ENCODE measurements at regions not wholly inside any gene's neighbourhood (a gene's known extent, or its start where the extent isn't known, plus 50 kb on each side); places are given as distances from the start of the nearest gene placed in this dataset.

GRCh38 chr6:16918586-16918985 is 157.3 kb upstream of the ATXN1 start:
- H3K27ac ChIP-seq (ENCODE audit: low read depth, low read length), result no peak overlapping the region
- H3K9me3 ChIP-seq (ENCODE audit: control insufficient read depth in 1 of 2, low read length in 2 of 2), result peaks cover 0 to 4% of the 10 kb centered on the region in 2 donors
- no peaks in the 10 kb centered on the region for H3K4me1 ChIP-seq (ENCODE audit: control insufficient read depth in 1 of 2, insufficient read depth in 2 of 2, low read length in 2 of 2)
- H3K27me3 ChIP-seq (ENCODE audit: control insufficient read depth in 1 of 2, insufficient read depth in 2 of 2, low read length in 2 of 2), result no peaks in the 10 kb centered on the region
- no peaks in the 10 kb centered on the region for H3K36me3 ChIP-seq (ENCODE audit: control insufficient read depth in 1 of 2, insufficient read depth in 2 of 2, low read length in 2 of 2)
- H3K9ac ChIP-seq (ENCODE audit: low read depth in 1 of 2, low read length in 2 of 2), result no peak overlapping the region
- no peak overlapping the region for H3K4me3 ChIP-seq (ENCODE audit: low read depth in 1 of 2, low read length in 2 of 2)

GRCh38 chr6:16914184-16914583 is 152.9 kb upstream of the ATXN1 start:
- Histone ChIP-seq H3K4me3 (ENCODE audit: low read depth in 1 of 2, low read length in 2 of 2) (no peak overlapping the region), H3K9me3 (ENCODE audit: control insufficient read depth in 1 of 2, low read length in 2 of 2) (peaks cover 0 to 4% of the 10 kb centered on the region in 2 donors), H3K9ac (ENCODE audit: low read depth in 1 of 2, low read length in 2 of 2) (no peak overlapping the region), H3K36me3 (ENCODE audit: control insufficient read depth in 1 of 2, insufficient read depth in 2 of 2, low read length in 2 of 2) (no peaks in the 10 kb centered on the region), H3K4me1 (ENCODE audit: control insufficient read depth in 1 of 2, insufficient read depth in 2 of 2, low read length in 2 of 2) (no peaks in the 10 kb centered on the region), H3K27ac (ENCODE audit: low read depth, low read length) (no peak overlapping the region), H3K27me3 (ENCODE audit: control insufficient read depth in 1 of 2, insufficient read depth in 2 of 2, low read length in 2 of 2) (peaks cover 0 to 4% of the 10 kb centered on the region in 2 donors)

GRCh38 chr6:16912756-16913155 is 151.5 kb upstream of the ATXN1 start:
- no peak overlapping the region for H3K4me3 ChIP-seq (ENCODE audit: low read depth in 1 of 2, low read length in 2 of 2)
- H3K27me3 ChIP-seq (ENCODE audit: control insufficient read depth in 1 of 2, insufficient read depth in 2 of 2, low read length in 2 of 2), result peaks cover 0 to 4% of the 10 kb centered on the region in 2 donors
- H3K27ac ChIP-seq (ENCODE audit: low read depth, low read length), result no peak overlapping the region
- no peaks in the 10 kb centered on the region for H3K36me3 ChIP-seq (ENCODE audit: control insufficient read depth in 1 of 2, insufficient read depth in 2 of 2, low read length in 2 of 2)
- H3K9ac ChIP-seq (ENCODE audit: low read depth in 1 of 2, low read length in 2 of 2), result no peak overlapping the region
- H3K4me1 ChIP-seq (ENCODE audit: control insufficient read depth in 1 of 2, insufficient read depth in 2 of 2, low read length in 2 of 2), result no peaks in the 10 kb centered on the region
- H3K9me3 ChIP-seq (ENCODE audit: control insufficient read depth in 1 of 2, low read length in 2 of 2), result peaks cover 0 to 4% of the 10 kb centered on the region in 2 donors

- Histone ChIP-seq H3K4me1 (ENCODE audit: control insufficient read depth in 1 of 2, insufficient read depth in 2 of 2, low read length in 2 of 2) (no peaks in the 10 kb centered on the region), H3K9me3 (ENCODE audit: control insufficient read depth in 1 of 2, low read length in 2 of 2) (peaks cover 0 to 4% of the 10 kb centered on the region in 2 donors), H3K4me3 (ENCODE audit: low read depth in 1 of 2, low read length in 2 of 2) (no peak overlapping the region), H3K9ac (ENCODE audit: low read depth in 1 of 2, low read length in 2 of 2) (no peak overlapping the region), H3K36me3 (ENCODE audit: control insufficient read depth in 1 of 2, insufficient read depth in 2 of 2, low read length in 2 of 2) (no peaks in the 10 kb centered on the region), H3K27me3 (ENCODE audit: control insufficient read depth in 1 of 2, insufficient read depth in 2 of 2, low read length in 2 of 2) (peaks cover 0 to 4% of the 10 kb centered on the region in 2 donors), H3K27ac (ENCODE audit: low read depth, low read length) (no peak overlapping the region)
These were observed 149.8 kb upstream of the ATXN1 start for GRCh38 chr6:16911088-16911487.

- H3K36me3 ChIP-seq (ENCODE audit: control insufficient read depth in 1 of 2, insufficient read depth in 2 of 2, low read length in 2 of 2), result no peaks in the 10 kb centered on the region
- H3K27me3 ChIP-seq (ENCODE audit: control insufficient read depth in 1 of 2, insufficient read depth in 2 of 2, low read length in 2 of 2), result peaks cover 0 to 4% of the 10 kb centered on the region in 2 donors
- H3K4me1 ChIP-seq (ENCODE audit: control insufficient read depth in 1 of 2, insufficient read depth in 2 of 2, low read length in 2 of 2), result no peaks in the 10 kb centered on the region
- no peak overlapping the region for H3K27ac ChIP-seq (ENCODE audit: low read depth, low read length)
- peaks cover 0 to 4% of the 10 kb centered on the region in 2 donors for H3K9me3 ChIP-seq (ENCODE audit: control insufficient read depth in 1 of 2, low read length in 2 of 2)
- no peak overlapping the region for H3K4me3 ChIP-seq (ENCODE audit: low read depth in 1 of 2, low read length in 2 of 2)
- no peak overlapping the region for H3K9ac ChIP-seq (ENCODE audit: low read depth in 1 of 2, low read length in 2 of 2)
These were observed 148.5 kb upstream of the ATXN1 start for GRCh38 chr6:16909658-16910360.

GRCh38 chr6:16907991-16908390 is 146.7 kb upstream of the ATXN1 start:
- H3K9me3 ChIP-seq (ENCODE audit: control insufficient read depth in 1 of 2, low read length in 2 of 2), result no peaks in the 10 kb centered on the region
- H3K27ac ChIP-seq (ENCODE audit: low read depth, low read length), result no peak overlapping the region
- no peak overlapping the region for H3K4me3 ChIP-seq (ENCODE audit: low read depth in 1 of 2, low read length in 2 of 2)
- H3K9ac ChIP-seq (ENCODE audit: low read depth in 1 of 2, low read length in 2 of 2), result no peak overlapping the region
- H3K27me3 ChIP-seq (ENCODE audit: control insufficient read depth in 1 of 2, insufficient read depth in 2 of 2, low read length in 2 of 2), result peaks cover 0 to 4% of the 10 kb centered on the region in 2 donors
- H3K4me1 ChIP-seq (ENCODE audit: control insufficient read depth in 1 of 2, insufficient read depth in 2 of 2, low read length in 2 of 2), result no peaks in the 10 kb centered on the region
- H3K36me3 ChIP-seq (ENCODE audit: control insufficient read depth in 1 of 2, insufficient read depth in 2 of 2, low read length in 2 of 2), result no peaks in the 10 kb centered on the region

- peaks cover 0 to 3% of the 10 kb centered on the region in 2 donors for H3K27me3 ChIP-seq (ENCODE audit: control insufficient read depth in 1 of 2, insufficient read depth in 2 of 2, low read length in 2 of 2)
- H3K36me3 ChIP-seq (ENCODE audit: control insufficient read depth in 1 of 2, insufficient read depth in 2 of 2, low read length in 2 of 2), result no peaks in the 10 kb centered on the region
- H3K9me3 ChIP-seq (ENCODE audit: control insufficient read depth in 1 of 2, low read length in 2 of 2), result no peaks in the 10 kb centered on the region
- no peak overlapping the region for H3K9ac ChIP-seq (ENCODE audit: low read depth in 1 of 2, low read length in 2 of 2)
- H3K27ac ChIP-seq (ENCODE audit: low read depth, low read length), result no peak overlapping the region
- no peaks in the 10 kb centered on the region for H3K4me1 ChIP-seq (ENCODE audit: control insufficient read depth in 1 of 2, insufficient read depth in 2 of 2, low read length in 2 of 2)
- no peak overlapping the region for H3K4me3 ChIP-seq (ENCODE audit: low read depth in 1 of 2, low read length in 2 of 2)
These were observed 143.7 kb upstream of the ATXN1 start for GRCh38 chr6:16904957-16905356.

- Histone ChIP-seq H3K36me3 (ENCODE audit: control insufficient read depth in 1 of 2, insufficient read depth in 2 of 2, low read length in 2 of 2) (no peaks in the 10 kb centered on the region), H3K4me3 (ENCODE audit: low read depth in 1 of 2, low read length in 2 of 2) (no peak overlapping the region), H3K9me3 (ENCODE audit: control insufficient read depth in 1 of 2, low read length in 2 of 2) (no peaks in the 10 kb centered on the region), H3K27ac (ENCODE audit: low read depth, low read length) (no peak overlapping the region), H3K9ac (ENCODE audit: low read depth in 1 of 2, low read length in 2 of 2) (no peak overlapping the region), H3K4me1 (ENCODE audit: control insufficient read depth in 1 of 2, insufficient read depth in 2 of 2, low read length in 2 of 2) (no peaks in the 10 kb centered on the region), H3K27me3 (ENCODE audit: control insufficient read depth in 1 of 2, insufficient read depth in 2 of 2, low read length in 2 of 2) (no peaks in the 10 kb centered on the region)
These were observed 142.2 kb upstream of the ATXN1 start for GRCh38 chr6:16903470-16903869.

GRCh38 chr6:16902502-16902901 is 141.2 kb upstream of the ATXN1 start:
- H3K9me3 ChIP-seq (ENCODE audit: control insufficient read depth in 1 of 2, low read length in 2 of 2), result no peaks in the 10 kb centered on the region
- no peaks in the 10 kb centered on the region for H3K4me1 ChIP-seq (ENCODE audit: control insufficient read depth in 1 of 2, insufficient read depth in 2 of 2, low read length in 2 of 2)
- no peak overlapping the region for H3K27ac ChIP-seq (ENCODE audit: low read depth, low read length)
- no peak overlapping the region for H3K4me3 ChIP-seq (ENCODE audit: low read depth in 1 of 2, low read length in 2 of 2)
- no peaks in the 10 kb centered on the region for H3K36me3 ChIP-seq (ENCODE audit: control insufficient read depth in 1 of 2, insufficient read depth in 2 of 2, low read length in 2 of 2)
- no peak overlapping the region for H3K9ac ChIP-seq (ENCODE audit: low read depth in 1 of 2, low read length in 2 of 2)
- H3K27me3 ChIP-seq (ENCODE audit: control insufficient read depth in 1 of 2, insufficient read depth in 2 of 2, low read length in 2 of 2), result no peaks in the 10 kb centered on the region

GRCh38 chr6:16901782-16902181 is 140.5 kb upstream of the ATXN1 start:
- Histone ChIP-seq H3K36me3 (ENCODE audit: control insufficient read depth in 1 of 2, insufficient read depth in 2 of 2, low read length in 2 of 2) (no peaks in the 10 kb centered on the region), H3K27ac (ENCODE audit: low read depth, low read length) (no peak overlapping the region), H3K4me3 (ENCODE audit: low read depth in 1 of 2, low read length in 2 of 2) (no peak overlapping the region), H3K27me3 (ENCODE audit: control insufficient read depth in 1 of 2, insufficient read depth in 2 of 2, low read length in 2 of 2) (no peaks in the 10 kb centered on the region), H3K9ac (ENCODE audit: low read depth in 1 of 2, low read length in 2 of 2) (no peak overlapping the region), H3K4me1 (ENCODE audit: control insufficient read depth in 1 of 2, insufficient read depth in 2 of 2, low read length in 2 of 2) (no peaks in the 10 kb centered on the region), H3K9me3 (ENCODE audit: control insufficient read depth in 1 of 2, low read length in 2 of 2) (no peaks in the 10 kb centered on the region)
